Liver (tissue), 3 donors: ENCODE measurements at regions not wholly inside any gene's neighbourhood (a gene's known extent, or its start where the extent isn't known, plus 50 kb on each side); places are given as distances from the start of the nearest gene placed in this dataset.

Experiments used
- EGR1 ChIP-seq, 2 donors: IDR thresholded peaks; 2 replicates each; pipeline ENCODE4 v1.6.1; 2016 to 2018; ENCODE audit warnings: antibody characterized with exemption in 2 of 2, low read depth in 2 of 2
- GABPA ChIP-seq, 2 donors: IDR thresholded peaks in 1 of 2; conservative IDR thresholded peaks in 1 of 2; 2 replicates each; pipeline ENCODE4 v1.6.1; 2016; ENCODE audit warnings: antibody characterized with exemption in 2 of 2, mild to moderate bottlenecking in 1 of 2, moderate library complexity in 1 of 2
- JUND ChIP-seq, 2 donors: IDR thresholded peaks; 2 replicates each; pipeline ENCODE4 v1.6.1; 2016; ENCODE audit warnings: antibody characterized with exemption in 2 of 2
- NR2F2 ChIP-seq: IDR thresholded peaks from 2 replicates; pipeline ENCODE4 v1.6.1; 2016; ENCODE audit warnings: antibody characterized with exemption
- RAD21 ChIP-seq, 2 donors: IDR thresholded peaks; 2 replicates each; pipeline ENCODE4 v1.6.1; 2016; ENCODE audit warnings: antibody characterized with exemption in 2 of 2, mild to moderate bottlenecking in 2 of 2
- SP1 ChIP-seq: IDR thresholded peaks from 2 replicates; pipeline ENCODE4 v1.6.1; 2018; ENCODE audit warnings: antibody characterized with exemption, mild to moderate bottlenecking
- TAF1 ChIP-seq: conservative IDR thresholded peaks from 2 replicates; pipeline ENCODE4 v1.6.1; 2016; ENCODE audit warnings: antibody characterized with exemption, mild to moderate bottlenecking
- YY1 ChIP-seq: IDR thresholded peaks from 2 replicates; pipeline ENCODE4 v1.6.1; 2016; ENCODE audit warnings: antibody characterized with exemption, mild to moderate bottlenecking
- TF ChIP-seq, protein P1 (sequence below): fragments of 150-350 bp; IDR thresholded peaks from 2 replicates; pipeline ENCODE4 v1.5.1; 2017; ENCODE audit warnings: improper control_type of control experiment, low read depth, low read length; ENCODE audit not compliant: missing input control
- TF ChIP-seq, protein P2 (sequence below): IDR thresholded peaks from 2 replicates; pipeline ENCODE4 v1.6.1; 2016; ENCODE audit warnings: antibody characterized with exemption, mild to moderate bottlenecking
- TF ChIP-seq, protein P3 (sequence below): IDR thresholded peaks from 2 replicates; pipeline ENCODE4 v1.6.1; 2016; ENCODE audit warnings: antibody characterized with exemption
- TF ChIP-seq, protein P4 (sequence below): IDR thresholded peaks from 2 replicates; pipeline ENCODE4 v1.6.1; 2016; ENCODE audit warnings: antibody characterized with exemption
- donor health status: healthy.
- donor health status: healthy.

DNA sequence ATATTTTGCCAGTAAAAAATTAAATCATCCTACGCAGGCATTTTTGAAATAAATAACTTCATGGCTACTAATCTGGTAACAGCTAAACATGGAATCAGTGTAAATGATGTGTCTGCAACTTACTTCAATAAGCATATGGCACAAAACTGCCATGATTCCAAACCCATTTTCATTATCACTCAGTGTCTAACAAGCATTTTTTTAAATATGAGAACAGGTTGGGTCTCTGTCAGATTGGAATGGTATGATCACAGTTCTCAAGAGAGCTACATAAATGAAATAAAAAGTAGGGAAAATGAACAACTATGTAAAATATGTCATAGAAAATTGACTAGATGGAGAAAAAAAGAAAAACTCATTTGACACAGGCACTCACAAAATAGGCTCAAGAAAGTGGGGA, 476.9 kb upstream of the NWD2 start:
- TF ChIP-seq, protein P1, sequence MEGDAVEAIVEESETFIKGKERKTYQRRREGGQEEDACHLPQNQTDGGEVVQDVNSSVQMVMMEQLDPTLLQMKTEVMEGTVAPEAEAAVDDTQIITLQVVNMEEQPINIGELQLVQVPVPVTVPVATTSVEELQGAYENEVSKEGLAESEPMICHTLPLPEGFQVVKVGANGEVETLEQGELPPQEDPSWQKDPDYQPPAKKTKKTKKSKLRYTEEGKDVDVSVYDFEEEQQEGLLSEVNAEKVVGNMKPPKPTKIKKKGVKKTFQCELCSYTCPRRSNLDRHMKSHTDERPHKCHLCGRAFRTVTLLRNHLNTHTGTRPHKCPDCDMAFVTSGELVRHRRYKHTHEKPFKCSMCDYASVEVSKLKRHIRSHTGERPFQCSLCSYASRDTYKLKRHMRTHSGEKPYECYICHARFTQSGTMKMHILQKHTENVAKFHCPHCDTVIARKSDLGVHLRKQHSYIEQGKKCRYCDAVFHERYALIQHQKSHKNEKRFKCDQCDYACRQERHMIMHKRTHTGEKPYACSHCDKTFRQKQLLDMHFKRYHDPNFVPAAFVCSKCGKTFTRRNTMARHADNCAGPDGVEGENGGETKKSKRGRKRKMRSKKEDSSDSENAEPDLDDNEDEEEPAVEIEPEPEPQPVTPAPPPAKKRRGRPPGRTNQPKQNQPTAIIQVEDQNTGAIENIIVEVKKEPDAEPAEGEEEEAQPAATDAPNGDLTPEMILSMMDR = no peak
- TF ChIP-seq TAF1 (no peak), YY1 (no peak), RAD21 (IDR thresholded peaks at IDR 0.05) (no peak), SP1 (no peak), JUND (IDR thresholded peaks at IDR 0.05) (no peak), GABPA (IDR thresholded peaks at IDR 0.05 in 1 of 2, conservative IDR thresholded peaks at IDR 0.05 in 1 of 2) (no peak), EGR1 (IDR thresholded peaks at IDR 0.05; ENCODE audit: low read depth in 2 of 2) (no peak), NR2F2 (no peak)
- TF ChIP-seq, protein P2, sequence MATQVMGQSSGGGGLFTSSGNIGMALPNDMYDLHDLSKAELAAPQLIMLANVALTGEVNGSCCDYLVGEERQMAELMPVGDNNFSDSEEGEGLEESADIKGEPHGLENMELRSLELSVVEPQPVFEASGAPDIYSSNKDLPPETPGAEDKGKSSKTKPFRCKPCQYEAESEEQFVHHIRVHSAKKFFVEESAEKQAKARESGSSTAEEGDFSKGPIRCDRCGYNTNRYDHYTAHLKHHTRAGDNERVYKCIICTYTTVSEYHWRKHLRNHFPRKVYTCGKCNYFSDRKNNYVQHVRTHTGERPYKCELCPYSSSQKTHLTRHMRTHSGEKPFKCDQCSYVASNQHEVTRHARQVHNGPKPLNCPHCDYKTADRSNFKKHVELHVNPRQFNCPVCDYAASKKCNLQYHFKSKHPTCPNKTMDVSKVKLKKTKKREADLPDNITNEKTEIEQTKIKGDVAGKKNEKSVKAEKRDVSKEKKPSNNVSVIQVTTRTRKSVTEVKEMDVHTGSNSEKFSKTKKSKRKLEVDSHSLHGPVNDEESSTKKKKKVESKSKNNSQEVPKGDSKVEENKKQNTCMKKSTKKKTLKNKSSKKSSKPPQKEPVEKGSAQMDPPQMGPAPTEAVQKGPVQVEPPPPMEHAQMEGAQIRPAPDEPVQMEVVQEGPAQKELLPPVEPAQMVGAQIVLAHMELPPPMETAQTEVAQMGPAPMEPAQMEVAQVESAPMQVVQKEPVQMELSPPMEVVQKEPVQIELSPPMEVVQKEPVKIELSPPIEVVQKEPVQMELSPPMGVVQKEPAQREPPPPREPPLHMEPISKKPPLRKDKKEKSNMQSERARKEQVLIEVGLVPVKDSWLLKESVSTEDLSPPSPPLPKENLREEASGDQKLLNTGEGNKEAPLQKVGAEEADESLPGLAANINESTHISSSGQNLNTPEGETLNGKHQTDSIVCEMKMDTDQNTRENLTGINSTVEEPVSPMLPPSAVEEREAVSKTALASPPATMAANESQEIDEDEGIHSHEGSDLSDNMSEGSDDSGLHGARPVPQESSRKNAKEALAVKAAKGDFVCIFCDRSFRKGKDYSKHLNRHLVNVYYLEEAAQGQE = no peak
- TF ChIP-seq, protein P3, sequence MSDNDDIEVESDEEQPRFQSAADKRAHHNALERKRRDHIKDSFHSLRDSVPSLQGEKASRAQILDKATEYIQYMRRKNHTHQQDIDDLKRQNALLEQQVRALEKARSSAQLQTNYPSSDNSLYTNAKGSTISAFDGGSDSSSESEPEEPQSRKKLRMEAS = no peak
- TF ChIP-seq, protein P4, sequence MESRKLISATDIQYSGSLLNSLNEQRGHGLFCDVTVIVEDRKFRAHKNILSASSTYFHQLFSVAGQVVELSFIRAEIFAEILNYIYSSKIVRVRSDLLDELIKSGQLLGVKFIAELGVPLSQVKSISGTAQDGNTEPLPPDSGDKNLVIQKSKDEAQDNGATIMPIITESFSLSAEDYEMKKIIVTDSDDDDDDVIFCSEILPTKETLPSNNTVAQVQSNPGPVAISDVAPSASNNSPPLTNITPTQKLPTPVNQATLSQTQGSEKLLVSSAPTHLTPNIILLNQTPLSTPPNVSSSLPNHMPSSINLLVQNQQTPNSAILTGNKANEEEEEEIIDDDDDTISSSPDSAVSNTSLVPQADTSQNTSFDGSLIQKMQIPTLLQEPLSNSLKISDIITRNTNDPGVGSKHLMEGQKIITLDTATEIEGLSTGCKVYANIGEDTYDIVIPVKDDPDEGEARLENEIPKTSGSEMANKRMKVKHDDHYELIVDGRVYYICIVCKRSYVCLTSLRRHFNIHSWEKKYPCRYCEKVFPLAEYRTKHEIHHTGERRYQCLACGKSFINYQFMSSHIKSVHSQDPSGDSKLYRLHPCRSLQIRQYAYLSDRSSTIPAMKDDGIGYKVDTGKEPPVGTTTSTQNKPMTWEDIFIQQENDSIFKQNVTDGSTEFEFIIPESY = no peak
